ENCODE measurements at regions not wholly inside any gene's neighbourhood (a gene's known extent, or its start where the extent isn't known, plus 50 kb on each side); places are given as distances from the start of the nearest gene placed in this dataset.

GRCh38 chr2:39968037-39968436, 189.0 kb upstream of the THUMPD2 start:
- no peak for TF ChIP-seq GABPB1 (CRISPR knock-in tag; IDR thresholded peaks at IDR 0.05)
- no peak for TF ChIP-seq CTCF (IDR thresholded peaks at IDR 0.05)
- no peak for TF ChIP-seq ZNF232 (CRISPR knock-in tag; IDR thresholded peaks at IDR 0.05)
- TF ChIP-seq USF1 (CRISPR knock-in tag; IDR thresholded peaks at IDR 0.05), result no peak

All from WTC11 (cell line).